ENCODE measurements at regions not wholly inside any gene's neighbourhood (a gene's known extent, or its start where the extent isn't known, plus 50 kb on each side); places are given as distances from the start of the nearest gene placed in this dataset.

DNA sequence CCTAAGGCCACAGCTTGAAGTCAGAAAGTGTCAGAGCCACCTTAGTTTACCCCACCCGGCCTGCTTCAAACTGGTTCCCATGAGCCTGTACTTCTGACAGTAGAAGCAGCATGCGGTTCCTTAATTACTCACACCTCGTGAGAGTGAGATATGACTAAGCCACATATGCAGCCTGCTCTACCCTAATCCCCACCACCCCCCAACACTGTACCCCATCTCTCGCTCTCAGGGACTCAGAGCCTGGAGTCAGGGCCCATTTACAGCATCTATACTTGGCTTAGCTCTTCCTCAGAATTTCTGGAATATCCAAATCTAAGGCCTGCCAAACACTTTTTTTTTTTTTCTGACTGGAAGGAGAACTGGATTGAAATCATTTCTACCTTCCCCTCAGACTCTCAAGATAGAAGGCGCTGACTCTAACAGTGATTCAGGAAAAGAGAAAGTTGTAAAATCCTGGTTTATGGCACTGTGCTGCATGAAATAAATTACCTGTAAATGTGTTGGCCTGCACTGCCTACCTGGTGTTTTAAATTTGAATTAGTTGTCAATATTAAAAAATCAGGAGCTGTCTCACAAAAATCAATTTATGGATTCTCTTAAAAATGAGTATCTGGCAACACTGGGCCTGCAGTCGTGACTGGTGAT is 360.0 kb downstream of the RND3 start:
- TF ChIP-seq, protein P1, sequence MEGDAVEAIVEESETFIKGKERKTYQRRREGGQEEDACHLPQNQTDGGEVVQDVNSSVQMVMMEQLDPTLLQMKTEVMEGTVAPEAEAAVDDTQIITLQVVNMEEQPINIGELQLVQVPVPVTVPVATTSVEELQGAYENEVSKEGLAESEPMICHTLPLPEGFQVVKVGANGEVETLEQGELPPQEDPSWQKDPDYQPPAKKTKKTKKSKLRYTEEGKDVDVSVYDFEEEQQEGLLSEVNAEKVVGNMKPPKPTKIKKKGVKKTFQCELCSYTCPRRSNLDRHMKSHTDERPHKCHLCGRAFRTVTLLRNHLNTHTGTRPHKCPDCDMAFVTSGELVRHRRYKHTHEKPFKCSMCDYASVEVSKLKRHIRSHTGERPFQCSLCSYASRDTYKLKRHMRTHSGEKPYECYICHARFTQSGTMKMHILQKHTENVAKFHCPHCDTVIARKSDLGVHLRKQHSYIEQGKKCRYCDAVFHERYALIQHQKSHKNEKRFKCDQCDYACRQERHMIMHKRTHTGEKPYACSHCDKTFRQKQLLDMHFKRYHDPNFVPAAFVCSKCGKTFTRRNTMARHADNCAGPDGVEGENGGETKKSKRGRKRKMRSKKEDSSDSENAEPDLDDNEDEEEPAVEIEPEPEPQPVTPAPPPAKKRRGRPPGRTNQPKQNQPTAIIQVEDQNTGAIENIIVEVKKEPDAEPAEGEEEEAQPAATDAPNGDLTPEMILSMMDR (IDR thresholded peaks at IDR 0.05) = no peak
- no peak for TF ChIP-seq POLR2A (IDR thresholded peaks at IDR 0.05)
